NCI-H1105 treated with DMSO at 0.1 percent for 48 hours (cell line): ENCODE measurements at regions not wholly inside any gene's neighbourhood (a gene's known extent, or its start where the extent isn't known, plus 50 kb on each side); places are given as distances from the start of the nearest gene placed in this dataset.
"Not testable (repeated sequence)": the region's sequence is repeated elsewhere in the genome, so short reads cannot be mapped to it uniquely, and the experiment has no call there.

Source experiments
- DNase-seq: peaks from one replicate; lab custom pipeline; 2025; lab: John Stamatoyannopoulos, UW

GRCh38 chr2:37722971-37723370 is 51.5 kb upstream of the CDC42EP3 start:
- DNase-seq, result not testable (repeated sequence)

- no peak for DNase-seq
Measured at GRCh38 chr2:37730037-37730818, 58.8 kb upstream of the CDC42EP3 start.

- not testable (repeated sequence) for DNase-seq
Measured at GRCh38 chr2:37732412-37732811, 61.0 kb upstream of the CDC42EP3 start.

GRCh38 chr2:37733251-37733650 is 61.8 kb upstream of the CDC42EP3 start:
- no peak for DNase-seq

GRCh38 chr2:37733955-37734354 is 62.5 kb upstream of the CDC42EP3 start:
- DNase-seq, result not testable (repeated sequence)

GRCh38 chr2:37734891-37735523 is 63.6 kb upstream of the CDC42EP3 start:
- not testable (repeated sequence) for DNase-seq

GRCh38 chr2:37735524-37735910 is 64.1 kb upstream of the CDC42EP3 start:
- not testable (repeated sequence) for DNase-seq

GRCh38 chr2:37737507-37737906 is 66.1 kb upstream of the CDC42EP3 start:
- DNase-seq, result no peak

- DNase-seq, result no peak
Measured at GRCh38 chr2:37738266-37738885, 66.9 kb upstream of the CDC42EP3 start.

- DNase-seq, result no peak
Measured at GRCh38 chr2:37739153-37739552, 67.7 kb upstream of the CDC42EP3 start.

- no peak for DNase-seq
Measured at GRCh38 chr2:37740164-37740739, 68.8 kb upstream of the CDC42EP3 start.

- no peak for DNase-seq
Measured at GRCh38 chr2:37742286-37742685, 70.8 kb upstream of the CDC42EP3 start.

- no peak for DNase-seq
Measured at GRCh38 chr2:37744010-37744409, 72.6 kb upstream of the CDC42EP3 start.

GRCh38 chr2:37744961-37745360 is 73.5 kb upstream of the CDC42EP3 start:
- DNase-seq, result not testable (repeated sequence)

- not testable (repeated sequence) for DNase-seq
Measured at GRCh38 chr2:37746011-37746410, 74.6 kb upstream of the CDC42EP3 start.

GRCh38 chr2:37746883-37747282 is 75.4 kb upstream of the CDC42EP3 start:
- DNase-seq, result no peak

- no peak for DNase-seq
Measured at GRCh38 chr2:37748541-37748940, 77.1 kb upstream of the CDC42EP3 start.

GRCh38 chr2:37750286-37750685 is 78.8 kb upstream of the CDC42EP3 start:
- DNase-seq, result not testable (repeated sequence)

- no peak for DNase-seq
Measured at GRCh38 chr2:37752766-37753165, 81.3 kb upstream of the CDC42EP3 start.

GRCh38 chr2:37753758-37754157 is 82.3 kb upstream of the CDC42EP3 start:
- DNase-seq, result no peak

GRCh38 chr2:37755961-37756559 is 84.6 kb upstream of the CDC42EP3 start:
- not testable (repeated sequence) for DNase-seq

GRCh38 chr2:37757456-37757855 is 86.0 kb upstream of the CDC42EP3 start:
- DNase-seq, result not testable (repeated sequence)
